ENCODE measurements at regions not wholly inside any gene's neighbourhood (a gene's known extent, or its start where the extent isn't known, plus 50 kb on each side); places are given as distances from the start of the nearest gene placed in this dataset.
A peak's percentile ranks its signal among the peaks of the same experiment; 100 is the strongest.

GRCh38 chr6:16876201-16876600 lies 114.9 kb upstream of the ATXN1 start:
- H3F3A ChIP-seq (ENCODE audit: low read depth) = peaks cover 9% of the 10 kb centered on the region
- peaks cover 4% of the 10 kb centered on the region; the same call in 1 of the 2 replicates for H3K9me3 ChIP-seq (ENCODE audit: insufficient read depth, low read depth, low read length)
- H3K4me2 ChIP-seq (ENCODE audit: low read depth, low read length, poor library complexity, severe bottlenecking) = no peak overlapping the region
- peaks cover 40% of the 10 kb centered on the region for H3K4me1 ChIP-seq (ENCODE audit: insufficient read depth, low read length, poor library complexity, severe bottlenecking)
- H3K4me3 ChIP-seq (ENCODE audit: low read length, poor library complexity, severe bottlenecking) = no peak overlapping the region
- H3K9ac ChIP-seq (ENCODE audit: low read depth, low read length, poor library complexity, severe bottlenecking) = no peak overlapping the region
- H3K9me2 ChIP-seq (replicated peaks; ENCODE audit: low read depth, low read length) = no peaks in the 10 kb centered on the region
- TF ChIP-seq CTCF (conservative IDR thresholded peaks at IDR 0.05; ENCODE audit: low read length) (no peak), EZH2phosphoT487 (IDR thresholded peaks at IDR 0.05; ENCODE audit: borderline replicate concordance) (no peak)
- no peaks in the 10 kb centered on the region for H3K27me3 ChIP-seq (ENCODE audit: insufficient read depth, low read length, poor library complexity, severe bottlenecking)
- no peaks in the 10 kb centered on the region for H4K20me1 ChIP-seq (ENCODE audit: insufficient read depth, low read length, poor library complexity, severe bottlenecking)
- no peaks in the 10 kb centered on the region for H3K79me2 ChIP-seq (ENCODE audit: insufficient read depth, low read length)
- no peaks in the 10 kb centered on the region for H3K36me3 ChIP-seq (ENCODE audit: insufficient read depth, low read length)
- H2AFZ ChIP-seq (ENCODE audit: low read length) = no peak overlapping the region

DNA sequence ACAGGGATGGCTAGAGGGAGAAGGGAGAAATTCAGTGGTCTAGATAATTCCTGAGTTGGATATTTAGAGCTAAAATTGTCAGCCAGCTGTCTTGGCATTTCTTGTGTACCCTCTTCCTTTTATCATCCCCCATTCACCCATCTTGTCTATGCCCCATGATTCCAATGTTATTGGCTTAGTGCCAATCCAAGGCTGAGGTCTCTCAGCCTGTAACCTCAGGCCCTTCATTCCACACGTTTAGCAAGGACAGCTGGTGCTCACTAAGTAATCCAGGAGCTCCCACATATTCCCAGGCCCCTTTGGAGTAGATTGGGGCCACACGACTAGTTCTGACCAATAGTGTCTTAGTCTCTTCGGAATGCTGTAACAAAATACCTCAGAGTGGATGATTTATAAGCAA lies 112.4 kb upstream of the ATXN1 start:
- Histone ChIP-seq H3K79me2 (ENCODE audit: insufficient read depth, low read length) (no peaks in the 10 kb centered on the region), H3F3A (ENCODE audit: low read depth) (peaks cover 9% of the 10 kb centered on the region), H3K4me2 (ENCODE audit: low read depth, low read length, poor library complexity, severe bottlenecking) (peak overlapping the region; percentile 70), H3K9ac (ENCODE audit: low read depth, low read length, poor library complexity, severe bottlenecking) (peak overlapping the region; percentile 76), H3K9me2 (replicated peaks; ENCODE audit: low read depth, low read length) (no peaks in the 10 kb centered on the region), H3K27me3 (ENCODE audit: insufficient read depth, low read length, poor library complexity, severe bottlenecking) (no peaks in the 10 kb centered on the region), H3K36me3 (ENCODE audit: insufficient read depth, low read length) (no peaks in the 10 kb centered on the region), H2AFZ (ENCODE audit: low read length) (no peak overlapping the region), H3K4me1 (ENCODE audit: insufficient read depth, low read length, poor library complexity, severe bottlenecking) (peaks cover 60% of the 10 kb centered on the region), H4K20me1 (ENCODE audit: insufficient read depth, low read length, poor library complexity, severe bottlenecking) (no peaks in the 10 kb centered on the region), H3K4me3 (ENCODE audit: low read length, poor library complexity, severe bottlenecking) (peak overlapping the region; percentile 57), H3K9me3 (ENCODE audit: insufficient read depth, low read depth, low read length) (no peaks in the 10 kb centered on the region; the same call in 1 of the 2 replicates)
- TF ChIP-seq CTCF (conservative IDR thresholded peaks at IDR 0.05; ENCODE audit: low read length) = no peak
- no peak for TF ChIP-seq EZH2phosphoT487 (IDR thresholded peaks at IDR 0.05; ENCODE audit: borderline replicate concordance)

GRCh38 chr6:16872543-16873235 lies 111.4 kb upstream of the ATXN1 start:
- peaks cover 70% of the 10 kb centered on the region for H3K4me1 ChIP-seq (ENCODE audit: insufficient read depth, low read length, poor library complexity, severe bottlenecking)
- TF ChIP-seq EZH2phosphoT487 (IDR thresholded peaks at IDR 0.05; ENCODE audit: borderline replicate concordance) = no peak
- peak; percentile 67 for TF ChIP-seq CTCF (conservative IDR thresholded peaks at IDR 0.05; ENCODE audit: low read length)
- no peaks in the 10 kb centered on the region for H3K27me3 ChIP-seq (ENCODE audit: insufficient read depth, low read length, poor library complexity, severe bottlenecking)
- peak overlapping the region; percentile 70 for H3K4me2 ChIP-seq (ENCODE audit: low read depth, low read length, poor library complexity, severe bottlenecking)
- peak overlapping the region; percentile 57 for H3K4me3 ChIP-seq (ENCODE audit: low read length, poor library complexity, severe bottlenecking)
- H3K79me2 ChIP-seq (ENCODE audit: insufficient read depth, low read length) = no peaks in the 10 kb centered on the region
- H3K9me3 ChIP-seq (ENCODE audit: insufficient read depth, low read depth, low read length) = no peaks in the 10 kb centered on the region
- no peaks in the 10 kb centered on the region for H3K36me3 ChIP-seq (ENCODE audit: insufficient read depth, low read length)
- peaks cover 9% of the 10 kb centered on the region for H3F3A ChIP-seq (ENCODE audit: low read depth)
- H3K9ac ChIP-seq (ENCODE audit: low read depth, low read length, poor library complexity, severe bottlenecking) = peak overlapping the region; percentile 76
- no peak overlapping the region for H2AFZ ChIP-seq (ENCODE audit: low read length)
- H3K9me2 ChIP-seq (replicated peaks; ENCODE audit: low read depth, low read length) = no peaks in the 10 kb centered on the region
- H4K20me1 ChIP-seq (ENCODE audit: insufficient read depth, low read length, poor library complexity, severe bottlenecking) = no peaks in the 10 kb centered on the region
